RCC 7860 (cell line): ENCODE measurements at regions not wholly inside any gene's neighbourhood (a gene's known extent, or its start where the extent isn't known, plus 50 kb on each side); places are given as distances from the start of the nearest gene placed in this dataset.

ENCODE experiments used
- DNase-seq: peaks from one replicate; pipeline ENCODE4 v3.0.0-alpha.2; 2015; ENCODE audit warnings: low spot score
- FAIRE-seq: peaks from 2 replicates; lab custom pipeline; 2012; peaks lifted over from hg19 to GRCh38; lab: Jason Lieb, UNC

- FAIRE-seq (no peak), DNase-seq (no peak)
Observed at GRCh38 chr10:128517167-128517566, 390.9 kb upstream of the MKI67 start.

- no peak for FAIRE-seq
- no peak for DNase-seq
Observed at GRCh38 chr10:128518000-128518399, 391.8 kb upstream of the MKI67 start.

GRCh38 chr10:128519581-128519980 is 393.4 kb upstream of the MKI67 start:
- DNase-seq (no peak), FAIRE-seq (no peak)

GRCh38 chr10:128520211-128520815 is 394.1 kb upstream of the MKI67 start:
- FAIRE-seq (no peak), DNase-seq (no peak)

- DNase-seq: no peak
- FAIRE-seq: no peak
Observed at GRCh38 chr10:128522551-128523308, 396.5 kb upstream of the MKI67 start.

- DNase-seq (no peak), FAIRE-seq (no peak)
Observed at GRCh38 chr10:128525444-128525843, 399.2 kb upstream of the MKI67 start.

GRCh38 chr10:128525936-128526335 is 399.7 kb upstream of the MKI67 start:
- FAIRE-seq (no peak), DNase-seq (no peak)

GRCh38 chr10:128526791-128527375 is 400.7 kb upstream of the MKI67 start:
- DNase-seq (no peak), FAIRE-seq (no peak)

GRCh38 chr10:128527711-128528110 is 401.5 kb upstream of the MKI67 start:
- no peak for FAIRE-seq
- DNase-seq: no peak

- FAIRE-seq (no peak), DNase-seq (no peak)
Observed at GRCh38 chr10:128528167-128528566, 401.9 kb upstream of the MKI67 start.

- DNase-seq (no peak), FAIRE-seq (no peak)
Observed at GRCh38 chr10:128528781-128529180, 402.6 kb upstream of the MKI67 start.

- no peak for FAIRE-seq
- DNase-seq: no peak
Observed at GRCh38 chr10:128529225-128529624, 403.0 kb upstream of the MKI67 start.

- no peak for FAIRE-seq
- DNase-seq: no peak
Observed at GRCh38 chr10:128530301-128530700, 404.1 kb upstream of the MKI67 start.

GRCh38 chr10:128530946-128531345 is 404.7 kb upstream of the MKI67 start:
- no peak for FAIRE-seq
- no peak for DNase-seq

GRCh38 chr10:128534686-128535085 is 408.5 kb upstream of the MKI67 start:
- no peak for FAIRE-seq
- no peak for DNase-seq

- DNase-seq (no peak), FAIRE-seq (no peak)
Observed at GRCh38 chr10:128536259-128536658, 410.0 kb upstream of the MKI67 start.

- no peak for FAIRE-seq
- DNase-seq: no peak
Observed at GRCh38 chr10:128537834-128538330, 411.7 kb upstream of the MKI67 start.

GRCh38 chr10:128538671-128539070 is 412.4 kb upstream of the MKI67 start:
- no peak for DNase-seq
- no peak for FAIRE-seq

GRCh38 chr10:128539510-128540127 is 413.4 kb upstream of the MKI67 start:
- DNase-seq: no peak
- no peak for FAIRE-seq

GRCh38 chr10:128540128-128540762 is 414.0 kb upstream of the MKI67 start:
- FAIRE-seq (no peak), DNase-seq (no peak)
